Activated B cell treated with CpG ODN at 0.5 μM for 24 hours (primary cell): ENCODE measurements at regions not wholly inside any gene's neighbourhood (a gene's known extent, or its start where the extent isn't known, plus 50 kb on each side); places are given as distances from the start of the nearest gene placed in this dataset.
"Not testable (repeated sequence)": the region's sequence is repeated elsewhere in the genome, so short reads cannot be mapped to it uniquely, and the experiment has no call there.

Source experiments
- ATAC-seq: fragments of 200-7000 bp; cut with Tn5 transposase; one replicate; pipeline ENCODE4 v1.10.0; 2021; ENCODE audit warnings: low read depth, mild to moderate bottlenecking, moderate library complexity
- CTCF ChIA-PET: fragments of 350-600 bp; sonication (Branson Sonifier 250); formaldehyde crosslinking; loops from one replicate; lab custom pipeline; 2021; ENCODE audit warnings: antibody characterized with exemption; lab: Charles Lee
- POLR2A ChIA-PET: fragments of 350-600 bp; sonication (Branson Sonifier 250); formaldehyde crosslinking; loops from one replicate; lab custom pipeline; 2021; ENCODE audit warnings: antibody characterized with exemption; lab: Charles Lee
- DNase-seq: peaks from one replicate; pipeline ENCODE4 v3.0.0; 2022
- H3K27ac Mint-ChIP-seq: one replicate; pipeline ENCODE4 v1.8.0; 2020; ENCODE audit warnings: mixed read lengths
- H3K27me3 Mint-ChIP-seq: one replicate; pipeline ENCODE4 v1.8.0; 2021; ENCODE audit warnings: mixed read lengths
- H3K36me3 Mint-ChIP-seq: one replicate; pipeline ENCODE4 v1.8.0; 2021; ENCODE audit warnings: low read depth, mixed read lengths
- H3K4me1 Mint-ChIP-seq: one replicate; pipeline ENCODE4 v1.8.0; 2021; ENCODE audit warnings: mixed read lengths
- H3K4me3 Mint-ChIP-seq: one replicate; pipeline ENCODE4 v1.8.0; 2020; ENCODE audit warnings: mild to moderate bottlenecking, mixed read lengths
- H3K9me3 Mint-ChIP-seq: one replicate; pipeline ENCODE4 v1.8.0; 2020; ENCODE audit warnings: mixed read lengths
- intact Hi-C: fragments of 100-400 bp; cut with micrococcal nuclease; formaldehyde crosslinking; loops from one replicate; pipeline ENCODE4 v1.15.1; 2024
- TF ChIP-seq, protein P1 (sequence below): fragments of 200-600 bp; IDR thresholded peaks from one replicate; pipeline ENCODE4 v1.8.0; 2022; ENCODE audit warnings: antibody characterized with exemption, mild to moderate bottlenecking

- CTCF ChIA-PET = no interaction called here
- TF ChIP-seq, protein P1, sequence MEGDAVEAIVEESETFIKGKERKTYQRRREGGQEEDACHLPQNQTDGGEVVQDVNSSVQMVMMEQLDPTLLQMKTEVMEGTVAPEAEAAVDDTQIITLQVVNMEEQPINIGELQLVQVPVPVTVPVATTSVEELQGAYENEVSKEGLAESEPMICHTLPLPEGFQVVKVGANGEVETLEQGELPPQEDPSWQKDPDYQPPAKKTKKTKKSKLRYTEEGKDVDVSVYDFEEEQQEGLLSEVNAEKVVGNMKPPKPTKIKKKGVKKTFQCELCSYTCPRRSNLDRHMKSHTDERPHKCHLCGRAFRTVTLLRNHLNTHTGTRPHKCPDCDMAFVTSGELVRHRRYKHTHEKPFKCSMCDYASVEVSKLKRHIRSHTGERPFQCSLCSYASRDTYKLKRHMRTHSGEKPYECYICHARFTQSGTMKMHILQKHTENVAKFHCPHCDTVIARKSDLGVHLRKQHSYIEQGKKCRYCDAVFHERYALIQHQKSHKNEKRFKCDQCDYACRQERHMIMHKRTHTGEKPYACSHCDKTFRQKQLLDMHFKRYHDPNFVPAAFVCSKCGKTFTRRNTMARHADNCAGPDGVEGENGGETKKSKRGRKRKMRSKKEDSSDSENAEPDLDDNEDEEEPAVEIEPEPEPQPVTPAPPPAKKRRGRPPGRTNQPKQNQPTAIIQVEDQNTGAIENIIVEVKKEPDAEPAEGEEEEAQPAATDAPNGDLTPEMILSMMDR = no peak
- POLR2A ChIA-PET = no interaction called here
- Mint-ChIP-seq H3K27ac (no peak overlapping the region), H3K4me1 (no peaks in the 10 kb centered on the region), H3K36me3 (no peaks in the 10 kb centered on the region), H3K27me3 (no peaks in the 10 kb centered on the region), H3K9me3 (peaks cover 17% of the 10 kb centered on the region), H3K4me3 (no peak overlapping the region)
- intact Hi-C loops = no loop called here
- DNase-seq = no peak
- ATAC-seq = no peak
Measured at GRCh38 chr16:9345046-9345445, 253.6 kb downstream of the HAPSTR1 start.

DNA sequence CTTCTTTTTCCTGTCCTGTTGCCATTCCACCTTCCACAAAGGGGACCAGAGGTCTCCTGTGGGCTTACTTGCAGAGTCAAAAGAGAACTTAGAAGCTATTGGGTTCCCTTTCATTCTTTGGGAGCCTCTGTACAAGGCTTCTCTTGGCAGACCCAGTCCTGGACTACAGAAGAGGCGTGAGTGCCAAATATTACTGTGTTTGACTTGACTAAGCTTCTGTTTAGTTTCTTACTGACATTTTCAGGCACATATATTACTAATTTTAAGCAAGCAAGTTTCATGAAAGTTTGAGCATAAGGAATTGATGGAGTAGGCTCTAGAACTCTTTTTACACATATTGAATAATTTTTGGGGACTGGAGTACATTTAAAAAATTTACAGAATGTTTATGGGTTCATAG, 254.4 kb downstream of the HAPSTR1 start:
- no peaks in the 10 kb centered on the region for H3K4me1 Mint-ChIP-seq
- TF ChIP-seq, protein P1 = no peak
- no peaks in the 10 kb centered on the region for H3K27me3 Mint-ChIP-seq
- no peaks in the 10 kb centered on the region for H3K36me3 Mint-ChIP-seq
- ATAC-seq (no peak), DNase-seq (no peak)
- H3K27ac Mint-ChIP-seq = no peak overlapping the region
- peaks cover 17% of the 10 kb centered on the region for H3K9me3 Mint-ChIP-seq
- intact Hi-C loops = no loop called here
- H3K4me3 Mint-ChIP-seq = no peak overlapping the region
- ChIA-PET POLR2A (no interaction called here), CTCF (no interaction called here)

GRCh38 chr16:9348912-9349311, 257.5 kb downstream of the HAPSTR1 start:
- Mint-ChIP-seq H3K27me3 (no peaks in the 10 kb centered on the region), H3K9me3 (peaks cover 17% of the 10 kb centered on the region), H3K4me1 (no peaks in the 10 kb centered on the region), H3K4me3 (no peak overlapping the region), H3K36me3 (no peaks in the 10 kb centered on the region), H3K27ac (no peak overlapping the region)
- ATAC-seq (no peak), DNase-seq (no peak)
- CTCF ChIA-PET = no interaction called here
- POLR2A ChIA-PET = no interaction called here
- intact Hi-C loops = no loop called here
- TF ChIP-seq, protein P1 = no peak

GRCh38 chr16:9349373-9349960, 258.0 kb downstream of the HAPSTR1 start:
- POLR2A ChIA-PET, intact Hi-C loops, H3K27ac Mint-ChIP-seq, DNase-seq, CTCF ChIA-PET, H3K27me3 Mint-ChIP-seq, ATAC-seq, H3K4me1 Mint-ChIP-seq, H3K4me3 Mint-ChIP-seq, H3K36me3 Mint-ChIP-seq: not testable (repeated sequence)
- peaks cover 17% of the 10 kb centered on the region for H3K9me3 Mint-ChIP-seq

- H3K27me3 Mint-ChIP-seq, POLR2A ChIA-PET, DNase-seq, H3K4me3 Mint-ChIP-seq, CTCF ChIA-PET, H3K36me3 Mint-ChIP-seq, H3K27ac Mint-ChIP-seq, intact Hi-C loops, H3K4me1 Mint-ChIP-seq, ATAC-seq: not testable (repeated sequence)
- H3K9me3 Mint-ChIP-seq = peaks cover 18% of the 10 kb centered on the region
Measured at GRCh38 chr16:9350119-9350799, 258.8 kb downstream of the HAPSTR1 start.

- ATAC-seq = no peak
- H3K27ac Mint-ChIP-seq = no peak overlapping the region
Measured at GRCh38 chr16:9351440-9351839, 260.0 kb downstream of the HAPSTR1 start.

More at GRCh38 chr16:9351440-9351839, 260.0 kb downstream of the HAPSTR1 start:
- intact Hi-C loops = no loop called here
- Mint-ChIP-seq H3K9me3 (peaks cover 19% of the 10 kb centered on the region), H3K27me3 (no peaks in the 10 kb centered on the region), H3K36me3 (no peaks in the 10 kb centered on the region), H3K4me3 (no peak overlapping the region), H3K4me1 (no peaks in the 10 kb centered on the region)
- TF ChIP-seq, protein P1 = no peak
- POLR2A ChIA-PET = no interaction called here
- DNase-seq = no peak
- CTCF ChIA-PET = no interaction called here
